ENCODE measurements at regions not wholly inside any gene's neighbourhood (a gene's known extent, or its start where the extent isn't known, plus 50 kb on each side); places are given as distances from the start of the nearest gene placed in this dataset.
A peak's percentile ranks its signal among the peaks of the same experiment; 100 is the strongest.

DNA sequence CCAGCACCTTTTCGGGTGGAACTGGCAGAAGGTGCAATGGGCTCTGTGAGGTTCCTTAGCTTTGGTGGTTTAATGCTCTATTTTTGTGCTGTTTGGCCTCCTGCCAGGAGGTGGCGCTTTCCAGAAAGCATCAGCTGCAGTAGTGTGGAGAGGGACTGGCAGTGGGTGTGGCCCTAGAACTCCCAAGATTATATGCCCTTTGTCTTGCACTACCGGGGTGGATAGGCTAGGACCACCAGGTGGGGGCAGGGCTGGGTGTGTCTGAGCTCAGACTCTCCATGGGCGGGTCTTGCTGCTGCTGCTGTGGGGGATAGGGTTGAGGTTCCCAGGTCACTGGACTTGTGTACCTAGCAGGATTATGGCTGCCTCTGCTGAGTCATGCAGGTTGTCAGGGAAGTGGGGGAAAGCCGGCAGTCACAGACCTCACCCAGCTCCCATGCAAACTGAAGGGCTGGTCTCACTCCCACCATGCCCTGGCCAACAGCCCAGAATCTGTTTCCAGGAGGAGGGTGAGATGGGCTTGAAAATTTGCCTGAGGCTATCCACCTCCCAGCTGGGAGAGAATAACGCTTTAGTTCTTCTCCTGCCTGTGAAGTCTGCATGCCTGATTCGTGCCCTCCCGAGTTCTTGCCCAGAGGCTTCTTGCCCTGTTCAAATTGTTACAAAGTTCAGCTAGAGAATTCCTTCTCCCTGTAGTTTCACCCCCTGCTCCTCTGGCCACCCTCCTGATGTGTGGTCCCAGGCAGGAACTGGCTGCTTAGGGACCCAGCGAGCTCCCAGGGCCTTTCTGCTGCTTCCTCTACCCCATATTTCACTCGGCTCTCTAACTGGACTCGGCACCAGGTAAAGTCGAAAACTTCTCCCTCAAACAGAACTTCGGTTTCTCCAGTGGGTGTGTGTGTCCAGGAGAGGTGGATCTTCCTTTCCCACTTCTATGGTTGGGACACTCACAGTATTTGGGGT, 76.5 kb upstream of the BTG3 start (continued):
- TF ChIP-seq, protein P1, sequence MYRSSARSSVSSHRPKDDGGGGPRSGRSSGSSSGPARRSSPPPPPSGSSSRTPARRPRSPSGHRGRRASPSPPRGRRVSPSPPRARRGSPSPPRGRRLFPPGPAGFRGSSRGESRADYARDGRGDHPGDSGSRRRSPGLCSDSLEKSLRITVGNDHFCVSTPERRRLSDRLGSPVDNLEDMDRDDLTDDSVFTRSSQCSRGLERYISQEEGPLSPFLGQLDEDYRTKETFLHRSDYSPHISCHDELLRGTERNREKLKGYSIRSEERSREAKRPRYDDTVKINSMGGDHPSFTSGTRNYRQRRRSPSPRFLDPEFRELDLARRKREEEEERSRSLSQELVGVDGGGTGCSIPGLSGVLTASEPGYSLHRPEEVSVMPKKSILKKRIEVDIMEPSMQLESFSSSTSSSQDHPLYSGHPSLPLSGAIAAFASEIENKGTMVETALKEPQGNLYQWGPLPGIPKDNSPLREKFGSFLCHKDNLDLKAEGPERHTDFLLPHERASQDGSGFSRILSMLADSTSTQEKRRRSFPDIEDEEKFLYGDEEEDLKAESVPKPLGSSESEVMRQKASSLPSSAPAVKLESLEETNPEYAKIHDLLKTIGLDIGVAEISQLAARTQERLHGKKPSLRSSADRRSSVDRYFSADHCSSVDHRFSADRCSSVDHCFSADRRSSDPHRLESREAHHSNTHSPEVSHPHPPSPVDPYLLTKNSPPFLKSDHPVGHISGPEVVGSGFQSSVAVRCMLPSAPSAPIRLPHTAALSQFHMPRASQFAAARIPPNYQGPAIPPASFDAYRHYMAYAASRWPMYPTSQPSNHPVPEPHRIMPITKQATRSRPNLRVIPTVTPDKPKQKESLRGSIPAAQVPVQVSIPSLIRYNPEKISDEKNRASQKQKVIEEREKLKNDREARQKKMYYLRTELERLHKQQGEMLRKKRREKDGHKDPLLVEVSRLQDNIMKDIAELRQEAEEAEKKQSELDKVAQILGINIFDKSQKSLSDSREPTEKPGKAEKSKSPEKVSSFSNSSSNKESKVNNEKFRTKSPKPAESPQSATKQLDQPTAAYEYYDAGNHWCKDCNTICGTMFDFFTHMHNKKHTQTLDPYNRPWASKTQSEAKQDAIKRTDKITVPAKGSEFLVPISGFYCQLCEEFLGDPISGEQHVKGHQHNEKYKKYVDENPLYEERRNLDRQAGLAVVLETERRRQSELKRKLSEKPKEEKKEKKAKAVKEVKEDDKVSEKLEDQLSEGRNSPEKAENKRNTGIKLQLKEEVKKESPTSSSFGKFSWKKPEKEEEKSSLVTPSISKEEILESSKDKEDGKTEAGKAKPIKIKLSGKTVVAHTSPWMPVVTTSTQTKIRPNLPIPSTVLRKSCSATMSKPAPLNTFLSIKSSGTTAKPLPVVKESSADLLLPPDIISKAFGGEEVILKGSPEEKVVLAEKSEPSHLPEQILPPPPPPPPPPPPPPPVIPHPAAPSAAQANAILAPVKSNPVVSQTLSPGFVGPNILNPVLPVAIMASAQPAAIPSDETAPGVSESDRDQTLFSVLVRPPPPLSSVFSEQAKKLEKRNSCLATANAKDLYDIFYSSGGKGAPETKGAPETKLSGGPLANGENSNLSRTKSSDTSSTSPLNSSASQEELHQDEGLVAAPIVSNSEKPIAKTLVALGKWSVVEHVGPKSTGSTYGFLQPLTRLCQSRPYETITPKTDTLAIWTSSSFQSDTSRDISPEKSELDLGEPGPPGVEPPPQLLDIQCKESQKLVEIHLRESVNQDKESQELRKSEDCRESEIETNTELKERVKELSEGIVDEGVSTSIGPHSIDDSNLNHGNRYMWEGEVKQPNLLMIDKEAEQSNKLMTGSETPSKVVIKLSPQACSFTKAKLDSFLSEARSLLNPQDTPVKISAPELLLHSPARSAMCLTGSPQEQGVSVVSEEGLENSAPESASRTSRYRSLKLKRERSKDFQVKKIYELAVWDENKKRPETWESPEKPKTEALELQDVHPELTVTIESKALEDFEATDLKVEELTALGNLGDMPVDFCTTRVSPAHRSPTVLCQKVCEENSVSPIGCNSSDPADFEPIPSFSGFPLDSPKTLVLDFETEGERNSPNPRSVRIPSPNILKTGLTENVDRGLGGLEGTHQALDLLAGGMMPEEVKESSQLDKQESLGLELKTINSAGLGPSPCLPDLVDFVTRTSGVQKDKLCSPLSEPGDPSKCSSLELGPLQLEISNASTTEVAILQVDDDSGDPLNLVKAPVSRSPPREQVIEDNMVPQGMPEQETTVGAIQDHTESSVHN (IDR thresholded peaks at IDR 0.05; ENCODE audit: borderline replicate concordance in 1 of 2, low read depth in 1 of 2) = no peak
- TF ChIP-seq MEF2A (IDR thresholded peaks at IDR 0.05; ENCODE audit: control insufficient read depth, low read depth, low read length) = no peak
- TF ChIP-seq RBM14 (IDR thresholded peaks at IDR 0.05; ENCODE audit: borderline replicate concordance, insufficient read depth, low read depth, low read length) = no peak
- TF ChIP-seq CREB1 (IDR thresholded peaks at IDR 0.05) = no peak
- TF ChIP-seq CREB1 (CRISPR knock-in tag; IDR thresholded peaks at IDR 0.05) = no peak
- TF ChIP-seq RAD21 (CRISPR knock-in tag; conservative IDR thresholded peaks at IDR 0.05 in 1 of 2, IDR thresholded peaks at IDR 0.05 in 1 of 2) = peak; percentile 37 to 58
